ENCODE measurements at regions not wholly inside any gene's neighbourhood (a gene's known extent, or its start where the extent isn't known, plus 50 kb on each side); places are given as distances from the start of the nearest gene placed in this dataset.

- TF ChIP-seq, protein P1, sequence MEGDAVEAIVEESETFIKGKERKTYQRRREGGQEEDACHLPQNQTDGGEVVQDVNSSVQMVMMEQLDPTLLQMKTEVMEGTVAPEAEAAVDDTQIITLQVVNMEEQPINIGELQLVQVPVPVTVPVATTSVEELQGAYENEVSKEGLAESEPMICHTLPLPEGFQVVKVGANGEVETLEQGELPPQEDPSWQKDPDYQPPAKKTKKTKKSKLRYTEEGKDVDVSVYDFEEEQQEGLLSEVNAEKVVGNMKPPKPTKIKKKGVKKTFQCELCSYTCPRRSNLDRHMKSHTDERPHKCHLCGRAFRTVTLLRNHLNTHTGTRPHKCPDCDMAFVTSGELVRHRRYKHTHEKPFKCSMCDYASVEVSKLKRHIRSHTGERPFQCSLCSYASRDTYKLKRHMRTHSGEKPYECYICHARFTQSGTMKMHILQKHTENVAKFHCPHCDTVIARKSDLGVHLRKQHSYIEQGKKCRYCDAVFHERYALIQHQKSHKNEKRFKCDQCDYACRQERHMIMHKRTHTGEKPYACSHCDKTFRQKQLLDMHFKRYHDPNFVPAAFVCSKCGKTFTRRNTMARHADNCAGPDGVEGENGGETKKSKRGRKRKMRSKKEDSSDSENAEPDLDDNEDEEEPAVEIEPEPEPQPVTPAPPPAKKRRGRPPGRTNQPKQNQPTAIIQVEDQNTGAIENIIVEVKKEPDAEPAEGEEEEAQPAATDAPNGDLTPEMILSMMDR (IDR thresholded peaks at IDR 0.05; ENCODE audit: extremely low read depth in 1 of 2, insufficient read depth in 1 of 2, low read depth in 1 of 2, low read length in 2 of 2) = no peak
- TF ChIP-seq, protein P2, sequence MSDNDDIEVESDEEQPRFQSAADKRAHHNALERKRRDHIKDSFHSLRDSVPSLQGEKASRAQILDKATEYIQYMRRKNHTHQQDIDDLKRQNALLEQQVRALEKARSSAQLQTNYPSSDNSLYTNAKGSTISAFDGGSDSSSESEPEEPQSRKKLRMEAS (IDR thresholded peaks at IDR 0.05; ENCODE audit: insufficient read depth, insufficient read length) = no peak
- TF ChIP-seq EZH2 (IDR thresholded peaks at IDR 0.05; ENCODE audit: borderline replicate concordance, low read depth, low read length, severe bottlenecking) (no peak), POLR2AphosphoS5 (IDR thresholded peaks at IDR 0.05; ENCODE audit: insufficient read depth, low read depth, low read length) (no peak), JUN (IDR thresholded peaks at IDR 0.05; ENCODE audit: borderline replicate concordance, insufficient read depth, insufficient read length, low read depth) (no peak), POLR2A (IDR thresholded peaks at IDR 0.05; ENCODE audit: low read depth, low read length) (no peak), MYC (IDR thresholded peaks at IDR 0.05; ENCODE audit: low read depth, low read length) (no peak), FOS (IDR thresholded peaks at IDR 0.05; ENCODE audit: borderline replicate concordance, insufficient read depth, low read length) (no peak)
Measured at GRCh38 chr3:13715961-13716360, 163.9 kb downstream of the WNT7A start.

Measured in endothelial cell of umbilical vein (primary cell).